KMS-11 (cell line): ENCODE measurements at regions not wholly inside any gene's neighbourhood (a gene's known extent, or its start where the extent isn't known, plus 50 kb on each side); places are given as distances from the start of the nearest gene placed in this dataset.

Experiments
- H2AFZ ChIP-seq: fragments of 200-600 bp; sonication (generic); 2 replicates; pipeline ENCODE4 v1.6.1; 2016; ENCODE audit warnings: antibody characterized with exemption, mixed run types, low read depth
- H3K27ac ChIP-seq: fragments of 200-600 bp; sonication (generic); 2 replicates; pipeline ENCODE4 v1.6.1; 2016; ENCODE audit warnings: mild to moderate bottlenecking, mixed run types
- H3K27me3 ChIP-seq: fragments of 200-600 bp; sonication (generic); 2 replicates; pipeline ENCODE4 v1.6.1; 2017; ENCODE audit warnings: mild to moderate bottlenecking, low read depth, mixed run types, moderate library complexity; ENCODE audit not compliant: insufficient read depth
- H3K36me3 ChIP-seq: fragments of 200-600 bp; sonication (generic); 2 replicates; pipeline ENCODE4 v1.6.1; 2017; ENCODE audit warnings: mild to moderate bottlenecking, mixed run types; ENCODE audit not compliant: insufficient read depth
- H3K4me1 ChIP-seq: fragments of 200-600 bp; sonication (generic); 2 replicates; pipeline ENCODE4 v1.6.1; 2016; ENCODE audit warnings: mild to moderate bottlenecking, low read depth, mixed run types; ENCODE audit not compliant: poor library complexity, severe bottlenecking
- H3K4me2 ChIP-seq: fragments of 200-600 bp; sonication (generic); 2 replicates; pipeline ENCODE4 v1.7.0; 2016; ENCODE audit warnings: mild to moderate bottlenecking, mixed run types
- H3K4me3 ChIP-seq: fragments of 200-600 bp; sonication (generic); IDR thresholded peaks from 2 replicates; pipeline ENCODE4 v1.6.1; 2017; ENCODE audit warnings: low read depth, low read length, mixed read lengths; ENCODE audit not compliant: insufficient read depth
- H3K79me2 ChIP-seq: fragments of 200-600 bp; sonication (generic); 2 replicates; pipeline ENCODE4 v1.6.1; 2016; ENCODE audit warnings: low read depth, mixed run types; ENCODE audit not compliant: insufficient read depth
- H3K9ac ChIP-seq: fragments of 200-600 bp; sonication (generic); 2 replicates; pipeline ENCODE4 v1.6.1; 2016; ENCODE audit warnings: mild to moderate bottlenecking, mixed run types
- H4K20me1 ChIP-seq: fragments of 200-600 bp; sonication (generic); 2 replicates; pipeline ENCODE4 v1.6.1; 2016; ENCODE audit warnings: mild to moderate bottlenecking, mixed run types; ENCODE audit not compliant: insufficient read depth
- TF ChIP-seq, protein P1 (sequence below): fragments of 200-600 bp; sonication (generic); conservative IDR thresholded peaks from 2 replicates; pipeline ENCODE4 v1.6.1; 2017; ENCODE audit warnings: low read depth, mild to moderate bottlenecking, antibody characterized with exemption, low read length, moderate library complexity, mixed read lengths

GRCh38 chr20:22431419-22431818, 153.0 kb downstream of the FOXA2 start:
- Histone ChIP-seq H3K4me1 (no peaks in the 10 kb centered on the region), H3K36me3 (no peaks in the 10 kb centered on the region), H3K27me3 (no peaks in the 10 kb centered on the region), H3K4me2 (no peak overlapping the region), H3K79me2 (no peaks in the 10 kb centered on the region), H4K20me1 (no peaks in the 10 kb centered on the region), H3K4me3 (no peak overlapping the region), H3K27ac (no peak overlapping the region), H2AFZ (no peak overlapping the region), H3K9ac (no peak overlapping the region)
- TF ChIP-seq, protein P1, sequence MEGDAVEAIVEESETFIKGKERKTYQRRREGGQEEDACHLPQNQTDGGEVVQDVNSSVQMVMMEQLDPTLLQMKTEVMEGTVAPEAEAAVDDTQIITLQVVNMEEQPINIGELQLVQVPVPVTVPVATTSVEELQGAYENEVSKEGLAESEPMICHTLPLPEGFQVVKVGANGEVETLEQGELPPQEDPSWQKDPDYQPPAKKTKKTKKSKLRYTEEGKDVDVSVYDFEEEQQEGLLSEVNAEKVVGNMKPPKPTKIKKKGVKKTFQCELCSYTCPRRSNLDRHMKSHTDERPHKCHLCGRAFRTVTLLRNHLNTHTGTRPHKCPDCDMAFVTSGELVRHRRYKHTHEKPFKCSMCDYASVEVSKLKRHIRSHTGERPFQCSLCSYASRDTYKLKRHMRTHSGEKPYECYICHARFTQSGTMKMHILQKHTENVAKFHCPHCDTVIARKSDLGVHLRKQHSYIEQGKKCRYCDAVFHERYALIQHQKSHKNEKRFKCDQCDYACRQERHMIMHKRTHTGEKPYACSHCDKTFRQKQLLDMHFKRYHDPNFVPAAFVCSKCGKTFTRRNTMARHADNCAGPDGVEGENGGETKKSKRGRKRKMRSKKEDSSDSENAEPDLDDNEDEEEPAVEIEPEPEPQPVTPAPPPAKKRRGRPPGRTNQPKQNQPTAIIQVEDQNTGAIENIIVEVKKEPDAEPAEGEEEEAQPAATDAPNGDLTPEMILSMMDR = no peak

DNA sequence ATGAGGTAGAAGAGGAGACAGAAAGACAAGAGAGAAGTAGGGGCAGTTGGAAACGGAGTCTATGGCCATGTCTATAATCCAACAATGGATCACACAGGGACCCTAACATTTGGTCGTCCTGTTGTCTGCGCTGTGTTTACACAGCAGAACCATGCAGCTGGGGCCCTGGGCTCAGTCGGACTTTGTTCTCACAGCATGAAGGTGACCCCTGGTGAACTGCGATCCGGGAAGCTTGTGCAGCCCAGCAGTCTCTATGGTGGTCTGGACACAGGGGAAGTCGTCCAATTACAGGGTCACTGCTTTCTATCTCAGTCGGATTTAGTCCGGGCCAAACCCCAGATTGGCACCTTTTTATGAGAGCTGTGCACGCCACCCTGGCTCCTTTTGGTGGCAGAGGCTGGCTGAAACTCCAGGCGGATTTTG, 153.6 kb downstream of the FOXA2 start:
- no peaks in the 10 kb centered on the region for H4K20me1 ChIP-seq
- no peak overlapping the region for H3K27ac ChIP-seq
- no peaks in the 10 kb centered on the region for H3K4me1 ChIP-seq
- H3K4me3 ChIP-seq = no peak overlapping the region
- TF ChIP-seq, protein P1 = no peak
- no peak overlapping the region for H3K9ac ChIP-seq
- H3K27me3 ChIP-seq = no peaks in the 10 kb centered on the region
- no peaks in the 10 kb centered on the region for H3K79me2 ChIP-seq
- H3K4me2 ChIP-seq = no peak overlapping the region
- no peaks in the 10 kb centered on the region for H3K36me3 ChIP-seq
- H2AFZ ChIP-seq = no peak overlapping the region

GRCh38 chr20:22430154-22430745, 154.1 kb downstream of the FOXA2 start:
- H3K36me3 ChIP-seq = no peaks in the 10 kb centered on the region
- H3K4me1 ChIP-seq = no peaks in the 10 kb centered on the region
- no peak overlapping the region for H3K4me3 ChIP-seq
- no peak overlapping the region for H2AFZ ChIP-seq
- no peaks in the 10 kb centered on the region for H3K27me3 ChIP-seq
- no peaks in the 10 kb centered on the region for H3K79me2 ChIP-seq
- H3K4me2 ChIP-seq = no peak overlapping the region
- no peak overlapping the region for H3K9ac ChIP-seq
- no peaks in the 10 kb centered on the region for H4K20me1 ChIP-seq
- H3K27ac ChIP-seq = no peak overlapping the region
- TF ChIP-seq, protein P1 = no peak

- no peak overlapping the region for H3K27ac ChIP-seq
- no peaks in the 10 kb centered on the region for H3K27me3 ChIP-seq
- no peak overlapping the region for H3K4me2 ChIP-seq
- no peaks in the 10 kb centered on the region for H4K20me1 ChIP-seq
- H2AFZ ChIP-seq = no peak overlapping the region
- no peaks in the 10 kb centered on the region for H3K36me3 ChIP-seq
- no peaks in the 10 kb centered on the region for H3K79me2 ChIP-seq
- TF ChIP-seq, protein P1 = no peak
- no peak overlapping the region for H3K4me3 ChIP-seq
- no peaks in the 10 kb centered on the region for H3K4me1 ChIP-seq
- no peak overlapping the region for H3K9ac ChIP-seq
Observed at GRCh38 chr20:22429175-22430153, 154.9 kb downstream of the FOXA2 start.
